Stomach (tissue), 4 donors: ENCODE measurements at regions not wholly inside any gene's neighbourhood (a gene's known extent, or its start where the extent isn't known, plus 50 kb on each side); places are given as distances from the start of the nearest gene placed in this dataset.

Source experiments
- EP300 ChIP-seq: sonication (generic); formaldehyde crosslinking; IDR thresholded peaks from one replicate; pipeline ENCODE4 v1.6.1; 2017; ENCODE audit warnings: antibody characterized with exemption
- POLR2A ChIP-seq, 4 donors: fragments of 450-650 bp; IDR thresholded peaks; one replicate each; pipeline ENCODE4 v1.6.1; 2016; ENCODE audit warnings: antibody characterized with exemption in 4 of 4, control low read depth in 2 of 4, mild to moderate bottlenecking in 1 of 4, moderate library complexity in 1 of 4
- POLR2AphosphoS5 ChIP-seq, 3 donors: sonication (generic); formaldehyde crosslinking; IDR thresholded peaks; one replicate each; pipeline ENCODE4 v1.6.1; 2016; ENCODE audit warnings: antibody characterized with exemption in 3 of 3
- TF ChIP-seq, protein P1 (sequence below), 7 experiments: fragments of 450-650 bp in 4 of 7; fragments of 200-600 bp in 3 of 7; sonication (generic) in 3 of 7; IDR thresholded peaks; one replicate each; pipeline ENCODE4 v1.5.1; 2016 to 2019; ENCODE audit warnings: antibody characterized with exemption in 7 of 7, control low read depth in 2 of 7, mild to moderate bottlenecking in 1 of 7

DNA sequence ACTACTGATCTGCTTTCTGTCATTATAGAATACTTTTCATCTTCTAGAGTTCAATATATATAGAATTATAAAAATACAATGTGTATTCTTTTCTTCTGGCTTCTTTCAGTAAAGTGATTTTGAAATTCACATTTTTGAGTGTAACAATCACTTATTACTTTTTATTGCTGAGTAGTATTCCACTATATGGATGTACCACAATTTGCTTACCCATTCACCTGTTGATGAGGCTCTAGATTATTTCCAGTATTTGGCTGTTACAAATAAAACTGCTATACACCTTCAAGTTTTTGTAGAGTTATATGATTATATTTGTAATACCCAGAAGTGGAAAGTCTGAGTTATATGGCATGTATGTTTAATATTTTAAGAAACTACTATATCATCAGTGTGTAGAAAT is 159.4 kb downstream of the RWDD3 start:
- TF ChIP-seq POLR2AphosphoS5 (IDR thresholded peaks at IDR 0.05), result no peak
- TF ChIP-seq, protein P1, sequence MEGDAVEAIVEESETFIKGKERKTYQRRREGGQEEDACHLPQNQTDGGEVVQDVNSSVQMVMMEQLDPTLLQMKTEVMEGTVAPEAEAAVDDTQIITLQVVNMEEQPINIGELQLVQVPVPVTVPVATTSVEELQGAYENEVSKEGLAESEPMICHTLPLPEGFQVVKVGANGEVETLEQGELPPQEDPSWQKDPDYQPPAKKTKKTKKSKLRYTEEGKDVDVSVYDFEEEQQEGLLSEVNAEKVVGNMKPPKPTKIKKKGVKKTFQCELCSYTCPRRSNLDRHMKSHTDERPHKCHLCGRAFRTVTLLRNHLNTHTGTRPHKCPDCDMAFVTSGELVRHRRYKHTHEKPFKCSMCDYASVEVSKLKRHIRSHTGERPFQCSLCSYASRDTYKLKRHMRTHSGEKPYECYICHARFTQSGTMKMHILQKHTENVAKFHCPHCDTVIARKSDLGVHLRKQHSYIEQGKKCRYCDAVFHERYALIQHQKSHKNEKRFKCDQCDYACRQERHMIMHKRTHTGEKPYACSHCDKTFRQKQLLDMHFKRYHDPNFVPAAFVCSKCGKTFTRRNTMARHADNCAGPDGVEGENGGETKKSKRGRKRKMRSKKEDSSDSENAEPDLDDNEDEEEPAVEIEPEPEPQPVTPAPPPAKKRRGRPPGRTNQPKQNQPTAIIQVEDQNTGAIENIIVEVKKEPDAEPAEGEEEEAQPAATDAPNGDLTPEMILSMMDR (IDR thresholded peaks at IDR 0.05), result no peak
- no peak for TF ChIP-seq POLR2A (IDR thresholded peaks at IDR 0.05)
- TF ChIP-seq EP300, result no peak
